Mesenchymal stem cell (in vitro differentiated cells and primary cell): ENCODE measurements at regions not wholly inside any gene's neighbourhood (a gene's known extent, or its start where the extent isn't known, plus 50 kb on each side); places are given as distances from the start of the nearest gene placed in this dataset.

Experiments
- DNase-seq: peaks from one replicate; pipeline ENCODE4 v3.0.0-alpha.2; 2013
- H2AFZ ChIP-seq: one replicate; pipeline ENCODE4 v1.6.1; 2013; ENCODE audit warnings: low read depth, mild to moderate bottlenecking, control low read depth, inconsistent platforms, low read length, moderate library complexity
- H2AK5ac ChIP-seq: 2 replicates; pipeline ENCODE4 v1.6.1; 2013; ENCODE audit warnings: low read length, moderate library complexity, mild to moderate bottlenecking, inconsistent platforms; ENCODE audit not compliant: severe bottlenecking
- H2BK120ac ChIP-seq: one replicate; pipeline ENCODE4 v1.6.1; 2013; ENCODE audit warnings: low read depth, mild to moderate bottlenecking, inconsistent platforms, low read length, moderate library complexity
- H2BK12ac ChIP-seq, 2 experiments: one replicate each; pipeline ENCODE4 v1.6.1; 2013; ENCODE audit warnings: inconsistent platforms in 2 of 2, low read length in 2 of 2, mild to moderate bottlenecking in 2 of 2, moderate library complexity in 2 of 2, control low read depth in 1 of 2
- H2BK15ac ChIP-seq: one replicate; pipeline ENCODE4 v1.6.1; 2013; ENCODE audit warnings: mild to moderate bottlenecking, low read depth, inconsistent platforms; ENCODE audit not compliant: poor library complexity, severe bottlenecking
- H2BK5ac ChIP-seq: 2 replicates; pipeline ENCODE4 v1.6.1; 2013; ENCODE audit warnings: low read depth, mild to moderate bottlenecking, low read length, control low read depth, inconsistent platforms; ENCODE audit not compliant: poor library complexity, severe bottlenecking
- H3K14ac ChIP-seq, 2 experiments: one replicate each; pipeline ENCODE4 v1.6.1; 2013; ENCODE audit warnings: inconsistent platforms in 2 of 2, low read length in 2 of 2, control low read depth in 1 of 2, mild to moderate bottlenecking in 1 of 2, moderate library complexity in 1 of 2
- H3K18ac ChIP-seq, 2 experiments: one replicate each; pipeline ENCODE4 v1.6.1; 2013; ENCODE audit warnings: inconsistent platforms in 2 of 2, low read length in 2 of 2, control low read depth in 1 of 2, low read depth in 1 of 2, mild to moderate bottlenecking in 1 of 2
- H3K23ac ChIP-seq, 2 experiments: one replicate each; pipeline ENCODE4 v1.6.1; 2013; ENCODE audit warnings: inconsistent platforms in 2 of 2, low read length in 2 of 2, mild to moderate bottlenecking in 2 of 2, moderate library complexity in 2 of 2, control low read depth in 1 of 2
- H3K27ac ChIP-seq: 2 replicates; pipeline ENCODE4 v1.5.1; 2013; ENCODE audit warnings: mild to moderate bottlenecking, moderate library complexity, low read length, control low read depth, inconsistent platforms; ENCODE audit not compliant: poor library complexity, severe bottlenecking
- H3K27me3 ChIP-seq, 2 experiments: 2 replicates each; pipeline versions ENCODE4 v1.6.1 to v1.7.0; 2013; ENCODE audit warnings: low read length in 2 of 2, mild to moderate bottlenecking in 2 of 2, moderate library complexity in 2 of 2, control low read depth in 1 of 2, inconsistent platforms in 1 of 2; ENCODE audit not compliant: control insufficient read depth in 1 of 2, insufficient read depth in 1 of 2
- H3K36me3 ChIP-seq, 2 experiments: 2 replicates each; pipeline versions ENCODE4 v1.6.1 to v1.7.0; 2013; ENCODE audit warnings: low read length in 2 of 2, control low read depth in 1 of 2, inconsistent platforms in 1 of 2, low read depth in 1 of 2, mild to moderate bottlenecking in 1 of 2; ENCODE audit not compliant: insufficient read depth in 2 of 2, control insufficient read depth in 1 of 2
- H3K4ac ChIP-seq, 2 experiments: one replicate each; pipeline ENCODE4 v1.6.1; 2013; ENCODE audit warnings: inconsistent platforms in 2 of 2, low read length in 2 of 2, mild to moderate bottlenecking in 2 of 2, moderate library complexity in 2 of 2, control low read depth in 1 of 2, low read depth in 1 of 2
- H3K4me1 ChIP-seq: 2 replicates; pipeline ENCODE4 v1.6.1; 2013; ENCODE audit warnings: low read depth, low read length, control low read depth; ENCODE audit not compliant: control insufficient read depth, insufficient read depth
- H3K4me2 ChIP-seq: 2 replicates; pipeline ENCODE4 v1.6.1; 2013; ENCODE audit warnings: low read length, mild to moderate bottlenecking, inconsistent platforms; ENCODE audit not compliant: poor library complexity, severe bottlenecking
- H3K4me3 ChIP-seq, 2 experiments: 2 replicates each; pipeline versions ENCODE4 v1.5.1 to v1.7.0; 2013; ENCODE audit warnings: low read length in 2 of 2, mild to moderate bottlenecking in 2 of 2, control low read depth in 1 of 2, low read depth in 1 of 2; ENCODE audit not compliant: insufficient read depth in 1 of 2
- H3K79me1 ChIP-seq: replicated peaks from 2 replicates; pipeline ENCODE4 v1.6.1; 2013; ENCODE audit warnings: mild to moderate bottlenecking, control low read depth, low read length, inconsistent platforms; ENCODE audit not compliant: poor library complexity, severe bottlenecking
- H3K9ac ChIP-seq: 2 replicates; pipeline ENCODE4 v1.7.0; 2013; ENCODE audit warnings: mild to moderate bottlenecking, low read length, moderate library complexity
- H3K9me3 ChIP-seq: 2 replicates; pipeline ENCODE4 v1.7.0; 2013; ENCODE audit warnings: mild to moderate bottlenecking, low read length; ENCODE audit not compliant: control insufficient read depth
- H4K8ac ChIP-seq: one replicate; pipeline ENCODE4 v1.6.1; 2013; ENCODE audit warnings: inconsistent platforms, mild to moderate bottlenecking, low read length, moderate library complexity
- H4K91ac ChIP-seq: one replicate; pipeline ENCODE4 v1.6.1; 2013; ENCODE audit warnings: mild to moderate bottlenecking, low read length, inconsistent platforms
- WGBS: methylation state at CpG from one replicate; pipeline ENCODE4 v1.1.7; 2013; ENCODE audit warnings: mixed read lengths; 5-methylcytosine and 5-hydroxymethylcytosine counted together

DNA sequence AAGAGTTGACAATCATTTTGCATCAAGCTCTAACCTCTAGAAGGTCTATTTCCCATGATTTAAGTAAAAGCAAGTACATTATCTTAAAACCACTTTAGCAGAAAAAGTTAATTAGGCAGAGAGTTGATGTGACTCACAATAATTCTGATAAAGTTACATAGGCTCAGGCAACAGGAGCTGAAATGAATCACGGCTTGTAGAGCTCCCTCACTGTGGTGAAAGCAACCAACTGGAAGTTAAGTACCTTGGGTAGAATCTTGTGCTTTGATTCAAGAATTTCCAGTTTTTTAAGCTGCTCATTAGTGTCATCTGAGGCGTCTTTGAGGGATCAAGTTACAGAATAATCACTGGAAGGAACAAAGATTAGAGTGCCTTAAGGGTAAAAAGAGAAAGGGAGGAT, 68.9 kb upstream of the NFE2L3 start:
- no peak overlapping the region for H3K18ac ChIP-seq
- no peak overlapping the region for H4K8ac ChIP-seq
- no peak overlapping the region for H2BK12ac ChIP-seq
- H3K27ac ChIP-seq, result no peak overlapping the region
- no peak overlapping the region for H3K9ac ChIP-seq
- H2AFZ ChIP-seq, result no peak overlapping the region
- no peak overlapping the region for H3K4ac ChIP-seq
- H2BK120ac ChIP-seq, result no peak overlapping the region
- H3K79me1 ChIP-seq, result no peaks in the 10 kb centered on the region
- H2BK5ac ChIP-seq, result no peak overlapping the region
- no peak overlapping the region for H3K4me2 ChIP-seq
- 52% methylated on average over 2 of the region's 2 CpGs for WGBS
- H3K9me3 ChIP-seq, result no peaks in the 10 kb centered on the region
- H4K91ac ChIP-seq, result no peak overlapping the region
- no peak for DNase-seq
- H3K14ac ChIP-seq, result no peak overlapping the region
- no peak overlapping the region for H2AK5ac ChIP-seq
- H3K36me3 ChIP-seq, result no peaks in the 10 kb centered on the region
- peaks cover 36 to 38% of the 10 kb centered on the region in 2 experiments for H3K27me3 ChIP-seq
- H2BK15ac ChIP-seq, result no peak overlapping the region
- H3K4me1 ChIP-seq, result peaks cover 3% of the 10 kb centered on the region
- H3K23ac ChIP-seq, result no peak overlapping the region
- no peak overlapping the region for H3K4me3 ChIP-seq

DNA sequence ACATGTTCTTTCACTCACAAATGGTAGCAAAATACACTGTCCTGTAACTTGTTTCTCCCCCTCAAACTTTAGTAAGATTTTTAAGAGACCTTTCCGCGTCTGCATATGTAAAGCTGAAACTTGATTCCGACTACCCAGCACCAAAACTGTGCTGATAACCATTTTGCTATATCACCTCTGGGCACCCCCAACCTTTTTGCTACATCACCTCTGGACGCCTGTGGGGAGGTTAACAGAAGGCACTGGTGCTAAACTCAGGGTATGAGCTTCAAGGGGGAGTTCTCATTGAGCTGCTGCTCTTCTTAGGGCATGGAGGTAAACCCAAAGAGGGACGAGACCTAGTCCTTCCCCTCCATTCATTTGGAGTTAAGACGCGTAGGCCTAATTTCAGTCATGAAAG, 67.6 kb upstream of the NFE2L3 start:
- Histone ChIP-seq H3K27ac (no peak overlapping the region), H2AK5ac (no peak overlapping the region), H2BK5ac (no peak overlapping the region), H3K9ac (no peak overlapping the region), H3K79me1 (no peaks in the 10 kb centered on the region), H4K91ac (no peak overlapping the region), H3K14ac (no peak overlapping the region), H3K23ac (no peak overlapping the region), H3K18ac (no peak overlapping the region), H3K4me1 (no peaks in the 10 kb centered on the region), H3K4ac (no peak overlapping the region), H3K4me3 (no peak overlapping the region), H2BK15ac (no peak overlapping the region), H3K36me3 (no peaks in the 10 kb centered on the region), H3K4me2 (no peak overlapping the region), H2BK120ac (no peak overlapping the region), H3K27me3 (peaks cover 25 to 27% of the 10 kb centered on the region in 2 experiments), H2BK12ac (no peak overlapping the region), H3K9me3 (no peaks in the 10 kb centered on the region), H2AFZ (no peak overlapping the region), H4K8ac (no peak overlapping the region)
- no peak for DNase-seq
- WGBS, result 84% methylated on average over 7 of the region's 7 CpGs

- no peak overlapping the region for H4K91ac ChIP-seq
- no peak overlapping the region for H3K23ac ChIP-seq
- no peaks in the 10 kb centered on the region for H3K36me3 ChIP-seq
- no peak overlapping the region for H2AFZ ChIP-seq
- no peaks in the 10 kb centered on the region for H3K9me3 ChIP-seq
- no peak overlapping the region for H3K14ac ChIP-seq
- H2BK120ac ChIP-seq, result no peak overlapping the region
- no peak overlapping the region for H2BK12ac ChIP-seq
- no peaks in the 10 kb centered on the region for H3K79me1 ChIP-seq
- H3K4me2 ChIP-seq, result no peak overlapping the region
- no peak overlapping the region for H3K18ac ChIP-seq
- no peak overlapping the region for H3K9ac ChIP-seq
- DNase-seq, result no peak
- peaks cover 3% of the 10 kb centered on the region for H3K4me1 ChIP-seq
- H3K27me3 ChIP-seq, result peaks cover 14 to 17% of the 10 kb centered on the region in 2 experiments
- no peak overlapping the region for H3K4me3 ChIP-seq
- H2AK5ac ChIP-seq, result no peak overlapping the region
- no peak overlapping the region for H3K4ac ChIP-seq
- no peak overlapping the region for H2BK5ac ChIP-seq
- WGBS, result 91% methylated on average over 7 of the region's 7 CpGs
- H2BK15ac ChIP-seq, result no peak overlapping the region
- H4K8ac ChIP-seq, result no peak overlapping the region
- no peak overlapping the region for H3K27ac ChIP-seq
These were observed 66.2 kb upstream of the NFE2L3 start for GRCh38 chr7:26085771-26086170.

GRCh38 chr7:26087321-26088091, 64.5 kb upstream of the NFE2L3 start:
- Histone ChIP-seq H2AK5ac (no peak overlapping the region), H2BK15ac (no peak overlapping the region), H3K36me3 (no peaks in the 10 kb centered on the region), H4K8ac (no peak overlapping the region), H2AFZ (no peak overlapping the region), H3K23ac (no peak overlapping the region), H3K9me3 (no peaks in the 10 kb centered on the region), H2BK5ac (no peak overlapping the region), H3K14ac (no peak overlapping the region), H3K79me1 (no peaks in the 10 kb centered on the region), H2BK120ac (no peak overlapping the region), H4K91ac (no peak overlapping the region), H3K4ac (no peak overlapping the region), H3K27ac (no peak overlapping the region), H3K4me3 (no peak overlapping the region), H2BK12ac (no peak overlapping the region), H3K9ac (no peak overlapping the region), H3K27me3 (peaks cover 0 to under 1% of the 10 kb centered on the region in 2 experiments), H3K4me1 (peaks cover 3% of the 10 kb centered on the region), H3K4me2 (no peak overlapping the region), H3K18ac (no peak overlapping the region)
- no peak for DNase-seq
- 93% methylated on average over 6 of the region's 7 CpGs for WGBS
